NCI-H1436 (cell line): ENCODE measurements at regions not wholly inside any gene's neighbourhood (a gene's known extent, or its start where the extent isn't known, plus 50 kb on each side); places are given as distances from the start of the nearest gene placed in this dataset.

ENCODE experiments used
- DNase-seq: peaks from one replicate; lab custom pipeline; 2025; lab: John Stamatoyannopoulos, UW

DNA sequence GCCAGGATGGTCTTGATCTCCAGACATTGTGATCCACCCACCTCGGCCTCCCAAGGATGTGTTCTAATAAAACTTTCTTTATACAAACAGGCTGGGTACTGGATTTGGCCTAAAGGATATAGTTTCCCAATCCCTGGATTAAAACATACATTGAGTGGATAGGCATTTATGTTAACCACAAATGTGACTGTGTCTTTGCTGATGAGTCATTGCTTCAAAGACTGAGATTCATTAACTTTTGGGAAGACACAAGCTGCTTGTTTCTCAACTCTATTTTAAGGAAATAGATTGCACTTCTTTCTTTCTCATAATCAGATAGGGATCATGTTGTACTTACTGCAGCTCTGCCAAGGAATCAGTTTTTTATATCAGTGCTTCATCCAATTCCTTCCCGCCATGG is 131.3 kb upstream of the AGA start:
- DNase-seq, result no peak

DNA sequence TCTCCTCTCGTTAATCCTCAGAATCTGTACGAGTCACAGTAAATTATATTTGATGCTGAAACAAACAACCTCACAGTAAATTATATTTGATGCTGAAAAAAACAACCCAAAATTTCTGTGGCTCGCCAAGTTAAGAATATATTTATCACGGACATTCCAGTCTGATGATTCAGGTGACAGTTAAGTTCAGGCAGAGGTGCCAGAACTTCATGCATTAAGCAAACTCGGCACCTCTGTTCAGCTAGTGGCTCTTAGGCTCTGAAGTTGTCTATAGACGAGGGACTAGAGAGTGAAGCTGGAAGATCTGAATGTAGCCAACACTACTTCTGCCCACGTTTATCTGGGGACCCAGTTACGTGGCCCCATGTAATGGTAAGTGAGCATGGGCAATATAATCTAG is 132.2 kb upstream of the AGA start:
- DNase-seq, result no peak

GRCh38 chr4:177579649-177580048 is 137.4 kb upstream of the AGA start:
- no peak for DNase-seq

GRCh38 chr4:177582992-177583391 is 140.8 kb upstream of the AGA start:
- DNase-seq, result no peak

- DNase-seq, result no peak
Measured at GRCh38 chr4:177587989-177588388, 145.8 kb upstream of the AGA start.

DNA sequence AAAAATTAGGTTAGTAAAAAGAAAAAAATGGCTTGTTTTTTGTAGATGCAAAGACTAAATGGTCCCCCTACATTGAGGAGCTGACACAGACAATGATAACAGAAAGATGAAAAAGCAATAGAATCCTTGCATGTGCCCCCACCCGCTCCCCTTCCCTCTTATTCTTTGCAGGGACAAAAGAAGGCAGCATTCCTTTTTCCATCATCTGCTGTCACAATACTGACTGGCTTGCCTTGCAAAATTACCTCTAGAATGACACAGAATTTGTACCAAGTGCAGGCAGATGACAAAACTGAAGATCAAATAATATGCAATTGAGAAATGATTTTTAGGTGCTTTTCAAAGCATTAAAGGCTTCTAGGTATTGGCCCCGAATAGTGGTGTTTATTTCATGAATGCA is 153.1 kb upstream of the AGA start:
- DNase-seq, result no peak

GRCh38 chr4:177596035-177596434 is 153.8 kb upstream of the AGA start:
- DNase-seq, result no peak

DNA sequence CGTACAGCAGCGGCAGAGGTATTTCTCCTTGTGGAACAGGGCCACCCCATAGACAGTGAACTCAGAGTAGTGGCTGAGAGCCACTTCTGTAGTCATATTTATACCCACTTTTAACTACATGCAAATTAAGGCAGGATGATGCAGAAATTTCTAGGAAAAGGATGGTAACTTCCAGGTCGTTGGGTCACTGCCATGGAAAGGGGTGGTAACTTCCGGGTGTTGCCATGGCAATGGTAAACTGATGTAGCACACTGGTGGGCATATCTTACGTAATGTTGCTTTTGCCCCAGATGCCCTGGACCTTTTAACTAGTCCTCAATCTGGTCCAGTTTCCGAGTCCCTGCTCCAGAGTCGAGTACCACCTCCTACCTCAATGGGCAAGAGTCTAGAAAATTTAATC is 154.8 kb upstream of the AGA start:
- DNase-seq, result no peak

GRCh38 chr4:177605252-177605651 is 163.0 kb upstream of the AGA start:
- no peak for DNase-seq

GRCh38 chr4:177607111-177607573 is 164.9 kb upstream of the AGA start:
- DNase-seq, result no peak

DNA sequence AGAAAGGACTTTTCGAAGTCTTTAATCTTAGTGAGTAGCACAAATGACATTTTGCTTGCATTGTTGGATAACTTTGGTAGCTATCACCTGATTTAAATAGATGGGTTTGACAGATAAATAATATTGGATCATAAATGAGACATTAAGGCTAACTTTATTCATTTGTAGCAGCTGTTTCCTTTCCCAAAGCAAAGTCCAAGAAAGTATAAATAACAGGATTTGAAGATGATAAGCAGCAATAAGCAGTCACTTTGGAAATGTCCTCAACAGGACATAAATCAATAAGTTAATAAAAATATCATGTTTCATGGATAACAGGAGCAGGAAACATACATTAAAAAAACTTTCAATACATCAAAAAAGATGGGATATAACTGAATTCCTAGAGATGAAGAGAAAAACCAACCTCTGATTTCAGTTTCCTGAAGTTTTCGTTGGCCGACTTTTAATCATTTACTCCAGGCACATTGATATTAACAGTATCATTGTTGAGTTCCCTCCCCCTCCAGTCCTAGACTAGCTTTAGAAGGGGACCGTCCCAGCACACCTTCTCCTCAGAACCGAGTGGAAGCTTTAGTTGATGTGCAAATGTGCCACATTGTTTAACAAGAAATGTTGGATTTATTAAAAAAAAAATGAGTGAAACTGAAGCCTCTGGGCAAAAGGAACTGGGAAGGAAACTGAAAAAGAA is 169.9 kb upstream of the AGA start:
- DNase-seq, result no peak

DNA sequence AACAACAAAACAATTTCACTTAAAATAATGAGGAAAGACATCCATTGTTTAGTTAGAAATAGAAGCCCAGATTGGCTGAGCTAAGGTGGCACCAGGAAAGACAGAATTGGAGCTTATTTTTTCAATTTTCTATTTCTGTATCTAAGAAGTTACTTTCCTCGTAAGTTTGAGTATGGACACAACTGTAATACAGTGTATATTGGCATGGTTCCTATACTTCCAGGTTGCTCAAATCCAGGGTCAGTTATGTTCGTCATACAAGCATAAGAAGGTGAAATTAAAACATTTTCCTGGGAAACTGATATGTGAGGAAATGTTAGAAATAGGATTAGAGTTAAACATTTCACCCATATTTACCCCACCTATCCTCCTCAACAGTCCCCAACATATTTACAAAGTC is 170.4 kb upstream of the AGA start:
- DNase-seq, result no peak

DNA sequence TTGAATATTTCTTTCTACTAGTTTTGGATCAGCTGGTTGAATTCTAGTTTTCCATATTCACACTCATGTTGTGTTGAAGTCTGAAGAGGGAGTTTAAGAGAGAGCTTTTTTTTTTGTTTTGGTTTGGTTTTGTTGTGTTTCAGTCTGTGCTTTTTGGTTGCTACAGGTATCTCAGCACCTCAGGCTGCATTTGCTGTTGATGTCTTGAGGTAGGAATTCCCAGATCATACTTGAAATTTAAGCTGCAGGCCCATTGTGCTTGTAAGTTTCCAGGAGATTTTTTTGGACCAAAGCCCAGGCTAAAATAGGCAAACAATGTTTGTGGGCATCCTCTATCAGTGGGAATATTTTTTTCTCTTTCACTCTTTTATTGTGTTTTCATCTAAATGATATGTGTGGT is 190.2 kb upstream of the AGA start:
- no peak for DNase-seq

GRCh38 chr4:177638871-177639270 is 196.6 kb upstream of the AGA start:
- DNase-seq, result no peak

DNA sequence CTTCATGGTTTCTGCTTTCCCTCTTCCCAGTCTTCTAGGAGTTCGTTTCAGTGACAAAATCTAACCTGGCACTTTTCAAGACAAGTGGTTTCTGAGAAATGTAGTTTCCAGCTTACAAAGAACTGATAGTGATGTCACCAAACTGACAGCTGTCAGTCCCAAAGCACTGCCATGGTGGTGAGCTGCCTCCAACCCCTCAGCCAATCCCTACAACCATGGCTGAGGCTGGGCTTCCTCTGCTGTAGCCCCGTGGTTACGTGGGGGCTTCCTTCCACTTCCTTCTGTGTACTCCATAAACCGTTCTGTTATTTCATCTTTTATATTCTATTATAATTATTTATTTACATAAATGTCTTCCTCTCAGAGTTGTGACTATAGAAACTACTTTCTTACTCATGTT is 198.6 kb upstream of the AGA start:
- no peak for DNase-seq

- DNase-seq, result no peak
Measured at GRCh38 chr4:177660223-177660622, 218.0 kb upstream of the AGA start.

GRCh38 chr4:177667687-177668086 is 225.4 kb upstream of the AGA start:
- DNase-seq, result no peak

DNA sequence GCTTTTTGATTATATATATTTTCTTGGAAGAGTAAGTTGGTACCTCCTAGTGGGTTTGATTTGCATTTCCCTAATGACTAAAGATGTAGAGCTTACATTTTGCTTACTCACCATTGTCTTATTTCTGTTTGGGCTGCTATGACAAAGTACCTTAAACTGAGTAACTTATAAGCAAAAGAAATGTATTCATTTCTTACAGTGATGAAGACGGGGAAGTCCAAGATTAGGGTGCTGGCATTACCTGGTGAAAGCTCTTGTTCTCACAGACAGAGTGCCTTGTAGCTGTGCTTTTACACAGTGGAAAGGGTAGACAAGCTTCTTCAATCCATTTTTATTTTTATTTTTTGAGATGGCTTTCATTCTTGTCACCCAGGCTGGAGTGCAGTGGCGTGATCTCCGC is 229.2 kb upstream of the AGA start:
- no peak for DNase-seq

DNA sequence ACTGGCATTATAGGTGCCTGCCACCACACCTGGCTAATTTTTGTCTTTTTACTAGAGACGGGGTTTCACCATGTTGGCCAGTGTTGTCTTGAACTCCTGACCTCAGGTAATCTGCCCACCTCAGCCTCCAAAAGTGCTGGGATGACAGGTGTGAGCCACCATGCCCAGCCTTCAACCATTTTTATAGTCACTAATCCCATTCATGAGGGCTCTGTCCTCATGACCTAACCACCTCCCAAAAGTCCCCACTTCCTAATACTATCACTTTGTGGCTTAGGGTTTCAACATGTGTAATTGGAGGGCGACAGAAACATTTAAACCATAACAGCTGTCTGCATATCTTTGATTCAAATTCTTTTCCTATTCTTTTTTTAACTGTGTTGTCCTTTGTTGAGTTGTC is 229.6 kb upstream of the AGA start:
- no peak for DNase-seq

- DNase-seq, result no peak
Measured at GRCh38 chr4:177673985-177674489, 231.8 kb upstream of the AGA start.

GRCh38 chr4:177680308-177680707 is 238.1 kb upstream of the AGA start:
- no peak for DNase-seq

GRCh38 chr4:177681902-177682301 is 239.7 kb upstream of the AGA start:
- DNase-seq, result no peak

GRCh38 chr4:177687117-177687516 is 244.9 kb upstream of the AGA start:
- DNase-seq, result no peak

DNA sequence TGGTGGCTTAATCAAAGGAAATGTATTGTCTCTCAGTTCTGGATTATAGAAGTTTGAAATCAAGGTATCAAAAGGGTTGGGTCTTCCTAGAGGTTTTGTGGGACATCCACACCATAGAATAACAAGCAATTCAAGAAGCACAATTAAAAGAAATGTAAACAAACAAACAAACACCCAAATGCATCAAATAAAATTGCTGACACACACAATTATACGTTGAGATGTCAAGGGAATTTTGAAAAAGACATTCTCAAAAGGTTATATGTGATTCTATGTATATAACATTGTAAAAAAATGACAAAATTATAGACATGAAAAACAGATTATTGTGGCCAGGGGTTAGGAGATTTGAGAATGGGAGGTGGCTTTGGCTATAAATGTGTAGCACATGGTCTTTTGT is 250.7 kb upstream of the AGA start:
- DNase-seq, result no peak
